ENCODE measurements at regions not wholly inside any gene's neighbourhood (a gene's known extent, or its start where the extent isn't known, plus 50 kb on each side); places are given as distances from the start of the nearest gene placed in this dataset.

DNA sequence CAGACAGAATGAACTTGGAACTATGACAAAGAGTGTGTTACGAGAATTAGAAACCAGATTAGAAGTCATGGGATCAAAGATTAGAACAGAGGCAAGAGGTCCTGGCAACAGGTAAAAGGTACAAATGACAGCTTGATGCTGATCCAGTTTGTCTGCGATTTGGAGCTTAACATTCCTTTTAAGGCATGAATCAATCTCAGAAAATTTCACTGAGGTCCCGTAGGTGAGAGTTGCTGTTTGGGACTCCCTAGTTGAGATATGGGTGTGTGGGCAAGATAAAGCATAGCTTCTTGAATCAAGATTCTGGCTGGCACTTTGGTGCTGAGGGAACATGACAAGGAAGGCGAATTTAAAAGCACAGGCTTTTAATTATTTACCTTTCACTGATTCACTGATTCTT lies 62.6 kb upstream of the ACSL4 start:
- Histone ChIP-seq H3K27me3 (no peaks in the 10 kb centered on the region), H3K4me3 (no peak overlapping the region), H3K27ac (no peak overlapping the region), H3K4me1 (no peaks in the 10 kb centered on the region), H3K9me3 (no peaks in the 10 kb centered on the region), H3K36me3 (no peaks in the 10 kb centered on the region)
- DNase-seq, result no peak
- 74 to 80% methylated on average over 4 of the region's 4 CpGs for WGBS, 2 donors (ENCODE audit: low coverage in 1 of 2)
- in situ Hi-C loops (cut with MboI; ENCODE audit: low pct_ligation_motif_present in 1 of 4, low pct_unique_long_range_greater_than_20kb in 1 of 4, low sequenced_read_pairs in 3 of 4) (no loop called here), intact Hi-C loops (cut with DNase I; ENCODE audit: low total_unique reads) (no loop called here)
- TF ChIP-seq POLR2AphosphoS5 (IDR thresholded peaks at IDR 0.05) (no peak), POLR2A (IDR thresholded peaks at IDR 0.05) (no peak), EP300 (IDR thresholded peaks at IDR 0.05; ENCODE audit: low read depth) (no peak)
- TF ChIP-seq, protein P1, sequence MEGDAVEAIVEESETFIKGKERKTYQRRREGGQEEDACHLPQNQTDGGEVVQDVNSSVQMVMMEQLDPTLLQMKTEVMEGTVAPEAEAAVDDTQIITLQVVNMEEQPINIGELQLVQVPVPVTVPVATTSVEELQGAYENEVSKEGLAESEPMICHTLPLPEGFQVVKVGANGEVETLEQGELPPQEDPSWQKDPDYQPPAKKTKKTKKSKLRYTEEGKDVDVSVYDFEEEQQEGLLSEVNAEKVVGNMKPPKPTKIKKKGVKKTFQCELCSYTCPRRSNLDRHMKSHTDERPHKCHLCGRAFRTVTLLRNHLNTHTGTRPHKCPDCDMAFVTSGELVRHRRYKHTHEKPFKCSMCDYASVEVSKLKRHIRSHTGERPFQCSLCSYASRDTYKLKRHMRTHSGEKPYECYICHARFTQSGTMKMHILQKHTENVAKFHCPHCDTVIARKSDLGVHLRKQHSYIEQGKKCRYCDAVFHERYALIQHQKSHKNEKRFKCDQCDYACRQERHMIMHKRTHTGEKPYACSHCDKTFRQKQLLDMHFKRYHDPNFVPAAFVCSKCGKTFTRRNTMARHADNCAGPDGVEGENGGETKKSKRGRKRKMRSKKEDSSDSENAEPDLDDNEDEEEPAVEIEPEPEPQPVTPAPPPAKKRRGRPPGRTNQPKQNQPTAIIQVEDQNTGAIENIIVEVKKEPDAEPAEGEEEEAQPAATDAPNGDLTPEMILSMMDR (IDR thresholded peaks at IDR 0.05), result no peak

DNA sequence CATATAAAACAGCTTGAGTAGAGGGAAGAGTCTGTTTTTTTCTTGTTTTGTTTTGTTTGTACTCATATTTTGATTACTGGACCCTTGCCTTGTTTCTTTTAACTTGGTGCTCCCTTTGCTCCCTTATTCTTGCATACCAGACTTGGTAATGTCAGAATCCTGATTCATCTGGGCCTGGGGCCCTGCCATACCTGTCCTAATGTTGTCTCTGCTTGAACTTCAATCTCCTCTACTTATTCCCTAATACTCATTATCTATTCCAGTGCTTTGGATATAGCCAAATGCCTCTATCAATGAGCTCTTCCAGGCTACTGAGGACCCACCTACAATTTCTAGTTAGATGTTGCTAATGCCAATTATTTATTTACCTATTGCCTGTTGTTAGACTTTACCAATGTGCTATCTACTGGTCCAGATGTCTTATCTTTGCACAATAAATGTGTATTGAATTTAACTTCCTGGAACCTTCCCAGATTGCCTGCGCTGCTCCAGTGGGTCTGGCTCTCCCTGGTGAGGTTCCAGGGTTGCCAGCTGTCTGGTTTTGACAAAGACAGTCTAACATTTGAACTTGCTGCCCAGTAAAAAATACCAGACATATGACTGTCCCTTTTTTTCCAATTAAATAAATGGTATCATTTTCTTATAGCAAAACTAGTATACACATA lies 64.4 kb upstream of the ACSL4 start:
- intact Hi-C loops (cut with DNase I; ENCODE audit: low total_unique reads), result no loop called here
- in situ Hi-C loops (cut with MboI; ENCODE audit: low pct_ligation_motif_present in 1 of 4, low pct_unique_long_range_greater_than_20kb in 1 of 4, low sequenced_read_pairs in 3 of 4), result no loop called here
- Histone ChIP-seq H3K4me3 (no peak overlapping the region), H3K27me3 (no peaks in the 10 kb centered on the region), H3K36me3 (no peaks in the 10 kb centered on the region), H3K27ac (no peak overlapping the region), H3K4me1 (no peaks in the 10 kb centered on the region), H3K9me3 (no peaks in the 10 kb centered on the region)
- TF ChIP-seq EP300 (IDR thresholded peaks at IDR 0.05; ENCODE audit: low read depth) (no peak), POLR2AphosphoS5 (IDR thresholded peaks at IDR 0.05) (no peak), POLR2A (IDR thresholded peaks at IDR 0.05) (no peak)
- TF ChIP-seq, protein P1 (IDR thresholded peaks at IDR 0.05), result no peak
- 44% methylated on average over 1 of the region's 1 CpG; no CpG with 5 or more reads in 1 of the 2 donors for WGBS, 2 donors (ENCODE audit: low coverage in 1 of 2)
- no peak for DNase-seq

DNA sequence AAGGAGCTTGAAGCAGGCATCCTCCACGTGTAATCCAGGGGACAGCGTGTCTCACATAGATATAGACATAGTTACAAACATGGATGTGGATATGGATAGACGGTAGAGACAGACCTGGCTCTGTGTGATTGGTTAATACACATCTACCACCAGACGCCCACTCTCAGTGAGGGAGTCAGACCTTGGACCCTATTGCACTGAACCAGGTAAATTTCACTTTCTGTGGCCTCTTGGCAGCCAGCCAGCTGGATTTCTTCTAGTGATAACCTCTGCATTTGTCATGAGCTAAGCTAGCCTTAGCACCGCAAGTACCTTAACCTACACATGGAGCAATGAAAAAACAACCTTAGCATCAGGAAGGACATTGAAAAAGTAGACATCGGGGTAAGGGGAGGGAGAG lies 79.2 kb upstream of the ACSL4 start:
- DNase-seq, result no peak
- H3K9me3 ChIP-seq, result no peaks in the 10 kb centered on the region
- H3K27ac ChIP-seq, result no peak overlapping the region
- no peak overlapping the region for H3K4me3 ChIP-seq
- intact Hi-C loops (cut with DNase I; ENCODE audit: low total_unique reads), result no loop called here
- in situ Hi-C loops (cut with MboI; ENCODE audit: low pct_ligation_motif_present in 1 of 4, low pct_unique_long_range_greater_than_20kb in 1 of 4, low sequenced_read_pairs in 3 of 4), result no loop called here
- no peaks in the 10 kb centered on the region for H3K27me3 ChIP-seq
- no peaks in the 10 kb centered on the region for H3K4me1 ChIP-seq
- TF ChIP-seq POLR2AphosphoS5 (IDR thresholded peaks at IDR 0.05) (no peak), EP300 (IDR thresholded peaks at IDR 0.05; ENCODE audit: low read depth) (no peak), POLR2A (IDR thresholded peaks at IDR 0.05) (no peak)
- TF ChIP-seq, protein P1 (IDR thresholded peaks at IDR 0.05), result no peak
- 67 to 82% methylated on average over 2 to 6 of the region's 6 CpGs for WGBS, 2 donors (ENCODE audit: low coverage in 1 of 2)
- H3K36me3 ChIP-seq, result no peaks in the 10 kb centered on the region

DNA sequence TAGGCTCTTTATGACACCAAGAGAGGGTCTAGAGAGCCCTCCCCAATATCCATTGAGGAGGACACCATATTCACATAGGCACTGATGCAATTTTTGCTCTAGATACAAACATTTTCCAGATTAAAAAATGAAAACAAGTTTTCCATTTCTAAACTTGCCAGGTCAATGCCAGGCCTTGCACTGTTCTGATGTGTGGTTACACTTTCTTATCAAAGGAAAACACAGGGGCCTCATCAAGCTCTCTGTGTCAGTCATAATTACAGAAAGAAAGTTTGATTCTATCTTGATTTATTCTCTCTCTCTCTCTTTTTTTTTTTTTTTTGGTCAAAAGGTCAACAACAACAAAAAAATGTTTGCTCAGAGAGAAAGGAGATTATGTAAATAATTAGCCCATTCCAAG lies 80.2 kb upstream of the ACSL4 start:
- Histone ChIP-seq H3K36me3 (no peaks in the 10 kb centered on the region), H3K9me3 (no peaks in the 10 kb centered on the region), H3K4me1 (no peaks in the 10 kb centered on the region), H3K27me3 (no peaks in the 10 kb centered on the region), H3K4me3 (no peak overlapping the region), H3K27ac (no peak overlapping the region)
- in situ Hi-C loops (cut with MboI; ENCODE audit: low pct_ligation_motif_present in 1 of 4, low pct_unique_long_range_greater_than_20kb in 1 of 4, low sequenced_read_pairs in 3 of 4), result no loop called here
- no peak for DNase-seq
- intact Hi-C loops (cut with DNase I; ENCODE audit: low total_unique reads), result no loop called here
- TF ChIP-seq POLR2AphosphoS5 (IDR thresholded peaks at IDR 0.05) (no peak), EP300 (IDR thresholded peaks at IDR 0.05; ENCODE audit: low read depth) (no peak), POLR2A (IDR thresholded peaks at IDR 0.05) (no peak)

DNA sequence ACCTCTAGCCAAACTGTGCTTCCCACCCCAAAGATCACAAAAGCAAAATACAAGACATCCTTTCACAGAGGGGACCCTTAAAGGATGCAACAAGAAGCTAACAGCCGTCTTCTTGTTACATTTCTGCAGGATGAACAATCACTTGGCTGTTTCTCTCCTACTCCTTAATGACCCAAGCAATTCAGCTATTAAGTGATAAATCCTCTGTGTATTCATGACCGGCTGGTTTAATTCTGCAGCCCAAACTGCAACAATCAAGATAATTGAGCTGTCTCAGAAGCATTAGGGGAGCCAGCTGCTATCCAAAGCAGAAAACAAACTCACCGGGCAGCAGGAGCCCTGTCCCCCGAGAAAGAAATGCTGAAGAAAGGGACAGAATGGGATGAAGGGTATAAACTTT lies 85.9 kb upstream of the ACSL4 start:
- no peak overlapping the region for H3K4me3 ChIP-seq
- DNase-seq, result no peak
- in situ Hi-C loops (cut with MboI; ENCODE audit: low pct_ligation_motif_present in 1 of 4, low pct_unique_long_range_greater_than_20kb in 1 of 4, low sequenced_read_pairs in 3 of 4) (no loop called here), intact Hi-C loops (cut with DNase I; ENCODE audit: low total_unique reads) (no loop called here)
- H3K36me3 ChIP-seq, result no peaks in the 10 kb centered on the region
- no peaks in the 10 kb centered on the region for H3K4me1 ChIP-seq
- 58% methylated on average over 4 of the region's 4 CpGs; no CpG with 5 or more reads in 1 of the 2 donors for WGBS, 2 donors (ENCODE audit: low coverage in 1 of 2)
- TF ChIP-seq, protein P1 (IDR thresholded peaks at IDR 0.05), result no peak
- TF ChIP-seq POLR2AphosphoS5 (IDR thresholded peaks at IDR 0.05), result no peak
- no peak for TF ChIP-seq POLR2A (IDR thresholded peaks at IDR 0.05)
- no peaks in the 10 kb centered on the region for H3K27me3 ChIP-seq
- H3K9me3 ChIP-seq, result no peaks in the 10 kb centered on the region
- H3K27ac ChIP-seq, result no peak overlapping the region
